ENCODE measurements at regions not wholly inside any gene's neighbourhood (a gene's known extent, or its start where the extent isn't known, plus 50 kb on each side); places are given as distances from the start of the nearest gene placed in this dataset.

- Histone ChIP-seq H3K56ac (ENCODE audit: insufficient read length, low read depth, low read length) (no peak overlapping the region), H4K5ac (ENCODE audit: insufficient read length, low read depth, low read length) (no peak overlapping the region), H3K18ac (ENCODE audit: insufficient read length, low read depth, low read length) (no peak overlapping the region), H3K9me3 (ENCODE audit: control insufficient read depth, low read depth, low read length) (no peaks in the 10 kb centered on the region), H4K91ac (ENCODE audit: insufficient read length, low read depth, low read length) (no peak overlapping the region), H2BK15ac (ENCODE audit: low read depth, low read length) (no peak overlapping the region), H3K79me2 (ENCODE audit: insufficient read depth, low read length) (no peaks in the 10 kb centered on the region), H2BK20ac (ENCODE audit: low read depth, low read length, poor library complexity, severe bottlenecking) (no peak overlapping the region), H3K79me1 (ENCODE audit: insufficient read depth, low read depth, low read length, poor library complexity, severe bottlenecking) (no peaks in the 10 kb centered on the region), H3K9ac (ENCODE audit: extremely low read depth, insufficient read length, low read length) (no peak overlapping the region), H3K23ac (ENCODE audit: insufficient read length, low read depth, low read length) (no peak overlapping the region), H2AK5ac (ENCODE audit: insufficient read length, low read length) (no peak overlapping the region), H3K4me1 (ENCODE audit: insufficient read depth, low read length) (no peaks in the 10 kb centered on the region), H4K20me1 (ENCODE audit: control insufficient read depth, insufficient read depth, insufficient read length) (no peaks in the 10 kb centered on the region), H3K27me3 (ENCODE audit: insufficient read depth, low read length) (no peaks in the 10 kb centered on the region), H4K8ac (replicated peaks; ENCODE audit: insufficient read length, low read depth, low read length) (no peak overlapping the region), H3K23me2 (ENCODE audit: insufficient read length, low read depth, low read length, poor library complexity, severe bottlenecking) (no peaks in the 10 kb centered on the region), H3K4me2 (ENCODE audit: insufficient read depth, insufficient read length, low read length) (no peak overlapping the region), H3K27ac (ENCODE audit: insufficient read length, low read depth, low read length) (no peak overlapping the region), H3K14ac (ENCODE audit: insufficient read depth, low read length) (no peak overlapping the region), H2BK120ac (ENCODE audit: low read depth, low read length, poor library complexity, severe bottlenecking) (no peak overlapping the region), H3T11ph (ENCODE audit: low read length) (no peak overlapping the region), H2BK12ac (ENCODE audit: insufficient read length, low read depth, low read length) (no peak overlapping the region), H3K4ac (ENCODE audit: low read depth, low read length) (no peak overlapping the region), H2BK5ac (ENCODE audit: insufficient read length, low read length) (no peak overlapping the region), H2AFZ (ENCODE audit: low read length) (no peak overlapping the region)
- no peak for TF ChIP-seq CTCF (conservative IDR thresholded peaks at IDR 0.05)
- no CpG with 5 or more reads among the region's 2 CpGs for WGBS (ENCODE audit: extremely low coverage, insufficient read length, low lambda C conversion rate)
- Mint-ChIP-seq H3K27ac (no peak overlapping the region), H3K27me3 (ENCODE audit: low read depth) (no peaks in the 10 kb centered on the region), H3K36me3 (ENCODE audit: insufficient read depth in 1 of 3, low read depth in 3 of 3) (no peaks in the 10 kb centered on the region), H3K4me3 (no peak overlapping the region), H3K9me3 (no peaks in the 10 kb centered on the region), H3K4me1 (no peaks in the 10 kb centered on the region)
- DNase-seq, result no peak
Observed at GRCh38 chr5:116992681-116993080, 418.1 kb upstream of the SEMA6A start.
